CD4-positive, alpha-beta memory T cell (primary cell): ENCODE measurements at regions not wholly inside any gene's neighbourhood (a gene's known extent, or its start where the extent isn't known, plus 50 kb on each side); places are given as distances from the start of the nearest gene placed in this dataset.

Experiments
- CTCF ChIA-PET: fragments of 350-600 bp; sonication (Branson Sonifier 250); formaldehyde crosslinking; loops from one replicate; lab custom pipeline; 2021; ENCODE audit warnings: inconsistent platforms; ENCODE audit not compliant: partially characterized antibody; lab: Charles Lee
- POLR2A ChIA-PET: fragments of 350-600 bp; sonication (Branson Sonifier 250); formaldehyde crosslinking; loops from one replicate; lab custom pipeline; 2021; ENCODE audit not compliant: partially characterized antibody; lab: Charles Lee
- DNase-seq, 5 donors: peaks; one replicate each; pipeline versions ENCODE4 v3.0.0 to v3.0.0-alpha.2; 2020 to 2022; ENCODE audit warnings: mixed read lengths in 1 of 5
- H3K27ac ChIP-seq: one replicate; pipeline ENCODE4 v1.7.0; 2013; ENCODE audit warnings: low read depth, low read length
- H3K27me3 ChIP-seq: 2 replicates; pipeline ENCODE4 v1.7.0; 2013; ENCODE audit warnings: mild to moderate bottlenecking, low read length, moderate library complexity; ENCODE audit not compliant: insufficient read depth
- H3K36me3 ChIP-seq: 2 replicates; pipeline ENCODE4 v1.7.0; 2013; ENCODE audit warnings: mild to moderate bottlenecking, low read length, moderate library complexity; ENCODE audit not compliant: insufficient read depth
- H3K4me1 ChIP-seq: 2 replicates; pipeline ENCODE4 v1.7.0; 2013; ENCODE audit warnings: mild to moderate bottlenecking, low read length, moderate library complexity; ENCODE audit not compliant: insufficient read depth
- H3K4me3 ChIP-seq, 2 donors: one replicate each; pipeline ENCODE4 v1.7.0; 2013; ENCODE audit warnings: low read length in 2 of 2, mild to moderate bottlenecking in 1 of 2
- H3K9me3 ChIP-seq, 2 donors: one replicate each; pipeline ENCODE4 v1.7.0; 2013; ENCODE audit warnings: low read length in 2 of 2, control low read depth in 1 of 2; ENCODE audit not compliant: control insufficient read depth in 1 of 2
- H3K27ac Mint-ChIP-seq, 7 donors: one replicate each; pipeline ENCODE4 v1.8.0; 2020 to 2021; ENCODE audit warnings: mixed read lengths in 7 of 7, mild to moderate bottlenecking in 6 of 7, inconsistent platforms in 3 of 7, moderate library complexity in 3 of 7
- H3K27me3 Mint-ChIP-seq, 2 donors: one replicate each; pipeline ENCODE4 v1.8.0; 2020 to 2021; ENCODE audit warnings: mixed read lengths in 2 of 2
- H3K36me3 Mint-ChIP-seq, 2 donors: one replicate each; pipeline ENCODE4 v1.8.0; 2020 to 2021; ENCODE audit warnings: mixed read lengths in 2 of 2, inconsistent platforms in 1 of 2, mild to moderate bottlenecking in 1 of 2
- H3K4me1 Mint-ChIP-seq, 4 donors: one replicate each; pipeline ENCODE4 v1.8.0; 2020 to 2021; ENCODE audit warnings: mixed read lengths in 4 of 4, mild to moderate bottlenecking in 1 of 4
- H3K4me3 Mint-ChIP-seq, 8 donors: one replicate each; pipeline ENCODE4 v1.8.0; 2020 to 2021; ENCODE audit warnings: mixed read lengths in 8 of 8, mild to moderate bottlenecking in 7 of 8, moderate library complexity in 6 of 8, inconsistent platforms in 3 of 8
- H3K9me3 Mint-ChIP-seq, 8 donors: one replicate each; pipeline ENCODE4 v1.8.0; 2020 to 2021; ENCODE audit warnings: mixed read lengths in 8 of 8, mild to moderate bottlenecking in 5 of 8, inconsistent platforms in 3 of 8, moderate library complexity in 1 of 8
- intact Hi-C: fragments of 100-400 bp; cut with micrococcal nuclease; formaldehyde crosslinking; loops from one replicate; pipeline ENCODE4 v1.15.1; 2023

DNA sequence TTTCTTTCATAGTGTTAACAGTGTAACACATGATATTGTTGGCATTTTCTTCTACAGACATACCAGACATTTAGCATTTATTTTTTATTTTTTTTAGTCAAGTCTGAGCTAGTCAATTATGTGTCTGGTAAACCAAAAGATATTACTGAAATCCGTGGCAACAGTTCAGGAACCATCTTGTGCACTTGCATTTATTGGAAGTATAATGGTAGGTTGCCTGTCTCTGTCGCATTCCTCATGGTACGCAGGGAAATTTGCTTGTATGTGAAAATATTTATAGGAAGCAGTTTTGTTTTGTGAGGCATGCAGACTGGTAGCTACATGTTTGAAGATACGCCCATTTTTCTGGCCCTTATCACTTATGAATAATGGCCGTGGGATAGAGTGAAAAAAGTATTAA is 186.1 kb upstream of the SLC38A2 start:
- CTCF ChIA-PET: no interaction called here
- peaks cover 0 to 2% (median 0%) of the 10 kb centered on the region in 8 donors for H3K9me3 Mint-ChIP-seq

DNA sequence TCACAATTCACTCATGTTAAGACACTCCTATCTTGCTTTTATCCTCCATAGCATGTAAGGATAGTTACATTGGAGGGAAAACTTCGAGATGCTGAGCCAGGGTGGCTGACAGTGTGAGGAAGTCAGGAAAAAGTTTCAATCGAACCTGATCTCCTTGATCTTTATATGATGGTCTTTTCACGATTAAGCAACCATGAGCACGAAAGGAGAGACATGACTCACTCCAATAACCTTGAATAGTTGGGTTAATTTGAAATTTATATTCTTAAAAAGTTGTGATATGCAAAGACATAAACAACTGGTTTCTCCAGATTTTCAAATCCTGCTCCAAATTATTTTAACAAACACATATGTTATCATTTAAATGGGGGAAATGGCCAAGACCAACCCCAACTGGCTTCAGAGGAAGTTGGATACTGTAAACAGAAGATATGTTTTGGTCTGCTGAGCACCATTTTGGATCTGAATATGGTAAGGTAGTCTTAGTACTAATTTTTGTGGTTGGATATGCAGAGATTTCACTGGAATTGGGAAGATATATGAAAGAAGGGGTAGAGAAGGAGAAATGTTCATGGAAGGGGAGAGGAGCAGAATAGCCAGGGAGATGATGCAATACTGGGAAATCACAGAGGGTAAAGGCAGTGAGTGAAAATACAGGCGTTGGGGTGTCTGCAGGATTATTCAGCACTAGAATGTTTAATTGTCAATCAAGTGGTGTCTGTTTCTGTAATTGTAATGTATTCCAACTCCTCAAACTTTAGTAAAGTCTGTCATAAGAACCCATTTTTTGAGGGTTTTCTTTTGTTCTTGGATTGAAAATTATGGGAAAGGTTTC is 185.2 kb upstream of the SLC38A2 start:
- Mint-ChIP-seq H3K27ac (peak overlapping the region in 1 of 7 donors; percentile 26), H3K9me3 (peaks cover 0 to 2% (median 0%) of the 10 kb centered on the region in 8 donors), H3K4me3 (no peak overlapping the region), H3K27me3 (no peaks in the 10 kb centered on the region), H3K36me3 (no peaks in the 10 kb centered on the region), H3K4me1 (peaks cover 0 to 2% (median under 1%) of the 10 kb centered on the region in 4 donors)
- POLR2A ChIA-PET: no interaction called here
- Histone ChIP-seq H3K4me3 (no peak overlapping the region), H3K4me1 (no peaks in the 10 kb centered on the region), H3K9me3 (no peaks in the 10 kb centered on the region), H3K27me3 (no peaks in the 10 kb centered on the region), H3K36me3 (no peaks in the 10 kb centered on the region), H3K27ac (no peak overlapping the region)
- CTCF ChIA-PET: no interaction called here
- intact Hi-C loops: no loop called here
- no peak for DNase-seq

More for the DNA sequence above, 186.1 kb upstream of the SLC38A2 start:
- Histone ChIP-seq H3K36me3 (no peaks in the 10 kb centered on the region), H3K4me1 (no peaks in the 10 kb centered on the region), H3K9me3 (no peaks in the 10 kb centered on the region), H3K4me3 (no peak overlapping the region), H3K27me3 (no peaks in the 10 kb centered on the region), H3K27ac (no peak overlapping the region)
- intact Hi-C loops: no loop called here
- Mint-ChIP-seq H3K27me3 (no peaks in the 10 kb centered on the region), H3K36me3 (no peaks in the 10 kb centered on the region), H3K27ac (no peak overlapping the region), H3K4me3 (no peak overlapping the region), H3K4me1 (peaks cover 0 to 2% (median under 1%) of the 10 kb centered on the region in 4 donors)
- no peak for DNase-seq
- POLR2A ChIA-PET: no interaction called here

DNA sequence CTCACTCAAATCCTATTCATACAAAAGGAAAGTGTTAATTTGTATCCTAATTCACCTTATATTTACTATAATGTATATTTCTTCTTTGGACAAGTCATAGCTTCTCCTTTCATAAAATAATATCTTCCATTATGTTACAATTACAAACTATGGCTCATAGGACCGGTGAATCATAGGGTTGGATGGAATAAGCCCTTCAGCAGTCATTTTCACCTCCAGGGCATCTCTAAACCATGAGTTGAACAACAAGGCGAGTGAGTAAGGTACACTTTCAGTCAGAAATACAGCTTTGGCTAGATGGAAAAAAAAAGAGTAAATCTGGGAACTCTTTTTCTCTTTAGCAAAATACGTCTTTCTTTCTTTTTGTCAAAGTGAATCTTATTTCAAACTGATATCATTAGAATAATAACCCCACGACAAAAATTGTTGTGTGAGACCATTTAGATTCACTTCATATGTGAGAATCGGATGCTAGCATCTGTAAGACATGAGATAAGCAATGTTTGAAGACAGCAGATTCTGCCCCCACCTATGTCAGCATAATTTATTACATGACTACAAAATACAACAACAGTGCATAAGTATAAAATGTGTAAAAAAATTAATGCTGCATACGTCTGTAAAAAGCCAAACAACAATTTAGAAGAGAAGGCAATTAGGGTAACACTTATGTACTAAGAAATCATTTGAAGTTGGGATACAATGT is 184.4 kb upstream of the SLC38A2 start:
- Mint-ChIP-seq H3K4me1 (peaks cover 0 to 1% (median 0%) of the 10 kb centered on the region in 4 donors), H3K9me3 (peaks cover 0 to 2% (median 0%) of the 10 kb centered on the region in 8 donors), H3K27me3 (no peaks in the 10 kb centered on the region), H3K4me3 (no peak overlapping the region), H3K36me3 (no peaks in the 10 kb centered on the region), H3K27ac (no peak overlapping the region)
- no peak for DNase-seq
- Histone ChIP-seq H3K27me3 (no peaks in the 10 kb centered on the region), H3K27ac (no peak overlapping the region), H3K36me3 (no peaks in the 10 kb centered on the region), H3K9me3 (no peaks in the 10 kb centered on the region), H3K4me3 (no peak overlapping the region), H3K4me1 (no peaks in the 10 kb centered on the region)
- ChIA-PET POLR2A (no interaction called here), CTCF (no interaction called here)
- intact Hi-C loops: no loop called here

DNA sequence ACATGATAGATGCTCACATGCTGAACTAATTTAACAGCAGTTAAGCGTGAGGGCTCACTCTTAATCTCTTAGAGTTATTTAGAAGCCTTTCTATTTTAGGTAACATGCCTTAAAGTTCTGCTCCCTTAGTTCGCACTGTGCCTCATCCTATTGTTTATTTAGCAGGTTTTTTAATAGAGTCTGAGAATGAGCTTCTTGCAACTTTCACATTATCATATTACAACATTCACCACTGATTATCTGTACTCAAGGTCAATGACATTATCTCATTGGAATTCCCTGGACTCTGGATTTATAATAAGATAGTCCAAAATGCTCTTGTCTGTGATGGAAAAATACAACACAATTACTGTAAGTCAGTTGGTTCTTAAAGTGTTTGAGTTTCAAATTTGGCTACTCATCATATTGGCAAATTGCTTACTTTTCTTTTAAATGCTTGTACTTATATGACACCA is 183.6 kb upstream of the SLC38A2 start:
- Histone ChIP-seq H3K9me3 (no peaks in the 10 kb centered on the region), H3K27ac (no peak overlapping the region), H3K27me3 (no peaks in the 10 kb centered on the region), H3K4me3 (no peak overlapping the region), H3K36me3 (no peaks in the 10 kb centered on the region), H3K4me1 (no peaks in the 10 kb centered on the region)
- H3K36me3 Mint-ChIP-seq: no peaks in the 10 kb centered on the region
- intact Hi-C loops: no loop called here
- H3K27me3 Mint-ChIP-seq: no peaks in the 10 kb centered on the region
- DNase-seq: no peak
- peaks cover 0 to 1% (median under 1%) of the 10 kb centered on the region in 4 donors for H3K4me1 Mint-ChIP-seq
- H3K9me3 Mint-ChIP-seq: peaks cover 0 to 2% (median 0%) of the 10 kb centered on the region in 8 donors
- POLR2A ChIA-PET: no interaction called here
- H3K27ac Mint-ChIP-seq: no peak overlapping the region
- CTCF ChIA-PET: no interaction called here
- H3K4me3 Mint-ChIP-seq: no peak overlapping the region

DNA sequence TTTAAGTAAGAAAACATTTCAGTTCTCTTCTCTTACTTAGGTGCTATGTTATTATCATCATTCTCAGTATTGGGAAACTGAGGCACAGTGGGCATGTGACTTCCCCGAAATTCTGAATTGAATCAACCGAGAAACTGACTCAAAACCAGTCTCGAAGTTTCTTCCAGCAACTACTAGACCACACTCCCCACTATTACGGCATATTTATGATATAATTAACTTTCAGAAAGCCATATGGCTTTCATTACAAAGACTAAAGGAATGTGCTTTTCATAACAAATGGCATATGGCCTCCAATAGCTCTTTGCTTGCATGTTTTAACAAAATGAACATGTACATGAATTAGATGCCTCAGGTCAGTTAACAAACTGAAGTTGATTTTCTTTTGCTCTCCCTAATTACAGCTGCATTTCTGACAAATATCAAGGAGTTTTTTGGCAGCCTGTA is 182.9 kb upstream of the SLC38A2 start:
- H3K4me3 ChIP-seq: no peak overlapping the region
- H3K4me1 ChIP-seq: no peaks in the 10 kb centered on the region
- intact Hi-C loops: no loop called here
- POLR2A ChIA-PET: no interaction called here
- H3K27ac Mint-ChIP-seq: no peak overlapping the region
- CTCF ChIA-PET: no interaction called here
- no peaks in the 10 kb centered on the region for H3K27me3 ChIP-seq
- H3K9me3 Mint-ChIP-seq: peaks cover 0 to 2% (median 0%) of the 10 kb centered on the region in 8 donors
- no peak overlapping the region for H3K27ac ChIP-seq
- no peaks in the 10 kb centered on the region for H3K36me3 Mint-ChIP-seq
- H3K36me3 ChIP-seq: no peaks in the 10 kb centered on the region
- DNase-seq: no peak
- peaks cover 0 to 5% (median 2%) of the 10 kb centered on the region in 4 donors for H3K4me1 Mint-ChIP-seq
- H3K4me3 Mint-ChIP-seq: no peak overlapping the region
- no peaks in the 10 kb centered on the region for H3K27me3 Mint-ChIP-seq
- H3K9me3 ChIP-seq: no peaks in the 10 kb centered on the region

DNA sequence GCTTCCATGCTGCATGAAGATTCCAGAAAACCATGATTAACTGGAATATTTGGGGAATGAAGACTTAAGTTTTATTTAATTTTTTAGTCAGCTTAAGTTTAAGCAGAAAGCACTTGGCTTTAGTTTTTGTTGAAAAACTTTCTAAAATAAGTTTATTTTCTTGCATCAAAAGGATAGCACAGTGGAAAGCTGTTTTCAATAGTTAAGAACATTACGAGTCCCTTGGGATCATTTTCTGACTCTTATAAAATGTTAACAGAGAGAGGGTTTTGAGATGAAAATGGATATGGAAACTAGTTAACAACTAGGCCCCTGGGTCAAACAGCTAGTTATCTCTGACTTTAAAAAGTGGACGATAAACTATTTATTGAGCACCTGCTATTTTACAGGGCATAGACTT is 181.9 kb upstream of the SLC38A2 start:
- Mint-ChIP-seq H3K4me3 (no peak overlapping the region), H3K9me3 (peaks cover 0 to 2% (median 0%) of the 10 kb centered on the region in 8 donors), H3K27me3 (no peaks in the 10 kb centered on the region), H3K36me3 (no peaks in the 10 kb centered on the region), H3K27ac (no peak overlapping the region), H3K4me1 (peaks cover 7 to 14% (median 10%) of the 10 kb centered on the region in 4 donors)
- Histone ChIP-seq H3K4me1 (peaks cover 9% of the 10 kb centered on the region), H3K9me3 (no peaks in the 10 kb centered on the region), H3K4me3 (no peak overlapping the region), H3K36me3 (no peaks in the 10 kb centered on the region), H3K27me3 (no peaks in the 10 kb centered on the region), H3K27ac (no peak overlapping the region)
- POLR2A ChIA-PET: no interaction called here
- DNase-seq: no peak
- CTCF ChIA-PET: no interaction called here
- intact Hi-C loops: no loop called here

DNA sequence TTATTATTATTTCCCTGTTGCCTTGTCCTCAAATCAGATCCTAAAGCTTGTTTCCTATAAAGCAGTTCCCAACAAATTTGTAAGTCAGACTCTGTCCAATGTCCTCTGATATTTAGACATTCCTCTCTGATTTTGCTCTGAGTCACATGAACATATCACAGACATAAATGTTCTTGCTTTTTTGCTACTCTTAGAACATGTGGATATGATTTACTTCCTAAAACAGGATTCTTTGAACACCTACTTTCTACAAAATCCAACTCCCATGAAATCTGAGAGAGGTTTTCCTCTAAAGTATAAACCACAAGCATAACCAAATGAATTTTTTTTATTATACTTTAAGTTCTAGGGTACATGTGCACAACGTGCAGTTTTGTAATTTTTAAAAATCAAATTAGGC is 181.3 kb upstream of the SLC38A2 start:
- H3K9me3 ChIP-seq: no peaks in the 10 kb centered on the region
- H3K36me3 Mint-ChIP-seq: no peaks in the 10 kb centered on the region
- POLR2A ChIA-PET: no interaction called here
- peaks cover 0 to 2% (median 0%) of the 10 kb centered on the region in 8 donors for H3K9me3 Mint-ChIP-seq
- H3K4me1 ChIP-seq: peaks cover 9% of the 10 kb centered on the region
- H3K4me3 Mint-ChIP-seq: no peak overlapping the region
- H3K27me3 ChIP-seq: no peaks in the 10 kb centered on the region
- no peak overlapping the region for H3K4me3 ChIP-seq
- intact Hi-C loops: no loop called here
- DNase-seq: no peak
- CTCF ChIA-PET: no interaction called here
- no peak overlapping the region for H3K27ac Mint-ChIP-seq
- H3K27me3 Mint-ChIP-seq: no peaks in the 10 kb centered on the region
- peaks cover 8 to 17% (median 13%) of the 10 kb centered on the region in 4 donors for H3K4me1 Mint-ChIP-seq
- no peaks in the 10 kb centered on the region for H3K36me3 ChIP-seq
- no peak overlapping the region for H3K27ac ChIP-seq
